ENCODE measurements at regions not wholly inside any gene's neighbourhood (a gene's known extent, or its start where the extent isn't known, plus 50 kb on each side); places are given as distances from the start of the nearest gene placed in this dataset.

- TF ChIP-seq CTCF (IDR thresholded peaks at IDR 0.05 in 4 of 5, conservative IDR thresholded peaks at IDR 0.05 in 1 of 5) (no peak), POLR2A (IDR thresholded peaks at IDR 0.05) (no peak)
These were observed 62.1 kb upstream of the GRPR start for GRCh38 chrX:16061296-16061695.

Data from gastrocnemius medialis (tissue), 4 donors.